HepG2 (cell line): ENCODE measurements at regions not wholly inside any gene's neighbourhood (a gene's known extent, or its start where the extent isn't known, plus 50 kb on each side); places are given as distances from the start of the nearest gene placed in this dataset.

Experiments
- ATAC-seq: fragments of 200-7000 bp; cut with Tn5 transposase; 3 replicates; pipeline ENCODE4 v1.9.1; 2020; ENCODE audit warnings: mild to moderate bottlenecking, moderate library complexity
- BruUV-seq: library from RNA; stranded (reverse); fragments of 400-500 nt; replicated peaks from 2 replicates; lab custom pipeline; 2021; lab: Mats Ljungman, UMichigan
- CTCF ChIA-PET: fragments of 300-600 bp; formaldehyde crosslinking; extraction: SDS; loops from one replicate; lab custom pipeline; 2021; ENCODE audit warnings: low total read pairs, inconsistent platforms, low intra/inter-chr PET ratio; lab: Yijun Ruan, JAX
- POLR2A ChIA-PET: fragments of 350-600 bp; sonication (Branson Sonifier 250); formaldehyde crosslinking; loops from one replicate; lab custom pipeline; 2020; ENCODE audit warnings: antibody characterized with exemption, inconsistent platforms; lab: Yijun Ruan, JAX
- DNase-seq: peaks from one replicate; pipeline ENCODE4 v3.0.0-alpha.2; 2015; ENCODE audit warnings: low spot score
- FAIRE-seq: peaks from 3 replicates; lab custom pipeline; 2011; peaks lifted over from hg19 to GRCh38; lab: Jason Lieb, UNC
- H2AFZ ChIP-seq: one replicate; pipeline ENCODE4 v1.6.1; 2011; ENCODE audit warnings: low read length, inconsistent platforms
- H3K27ac ChIP-seq: fragments of 300-600 bp; 3 replicates; pipeline ENCODE4 v1.8.0; 2011; ENCODE audit warnings: mixed run types, mild to moderate bottlenecking, mixed read lengths, low read length, inconsistent platforms; ENCODE audit not compliant: insufficient read depth; ENCODE audit errors: extremely low read length
- H3K27me3 ChIP-seq, 2 experiments: fragments of 200-600 bp in 1 of 2; 2 replicates in 1 of 2; 3 replicates in 1 of 2; pipeline versions ENCODE4 v1.6.0 to v1.8.0; 2011; ENCODE audit warnings: low read length in 2 of 2, mild to moderate bottlenecking in 2 of 2, moderate library complexity in 2 of 2, inconsistent platforms in 1 of 2; ENCODE audit not compliant: insufficient read depth in 2 of 2, control insufficient read depth in 1 of 2
- H3K36me3 ChIP-seq, 2 experiments: fragments of 200-600 bp in 1 of 2; replicated peaks in 1 of 2; 2 replicates in 1 of 2; 3 replicates in 1 of 2; pipeline versions ENCODE4 v1.5.1 to v1.8.0; 2011; ENCODE audit warnings: low read length in 2 of 2, inconsistent platforms in 1 of 2; ENCODE audit not compliant: insufficient read depth in 2 of 2, control insufficient read depth in 1 of 2
- H3K4me1 ChIP-seq: 2 replicates; pipeline ENCODE4 v1.5.1; 2012; ENCODE audit warnings: low read length, inconsistent platforms; ENCODE audit not compliant: insufficient read depth
- H3K4me2 ChIP-seq: 2 replicates; pipeline ENCODE4 v1.6.0; 2011; ENCODE audit warnings: low read depth, low read length, inconsistent platforms
- H3K4me3 ChIP-seq, 3 experiments: fragments of 200-600 bp in 1 of 3; sonication (generic), shearing (Covaris generic) in 1 of 3; replicated peaks in 1 of 3; 2 replicates each; pipeline ENCODE4 v1.5.1; 2011 to 2016; ENCODE audit warnings: low read length in 3 of 3, inconsistent platforms in 2 of 3, low read depth in 2 of 3, mild to moderate bottlenecking in 2 of 3, control low read depth in 1 of 3, mixed read lengths in 1 of 3; ENCODE audit not compliant: insufficient read depth in 1 of 3
- H3K79me2 ChIP-seq: one replicate; pipeline ENCODE4 v1.6.1; 2011; ENCODE audit warnings: low read length, inconsistent platforms; ENCODE audit not compliant: insufficient read depth
- H3K9ac ChIP-seq: 2 replicates; pipeline ENCODE4 v1.6.0; 2011; ENCODE audit warnings: mild to moderate bottlenecking, low read depth, low read length, inconsistent platforms; ENCODE audit not compliant: insufficient read depth
- H3K9me3 ChIP-seq: 2 replicates; pipeline ENCODE4 v1.5.1; 2012; ENCODE audit warnings: mild to moderate bottlenecking, low read length
- H4K20me1 ChIP-seq: 2 replicates; pipeline ENCODE4 v1.6.0; 2011; ENCODE audit warnings: inconsistent platforms, mild to moderate bottlenecking, low read length, moderate library complexity; ENCODE audit not compliant: insufficient read depth
- ATF7 ChIP-seq, 2 experiments: fragments of 450-650 bp in 1 of 2; sonication (generic) in 1 of 2; formaldehyde crosslinking in 1 of 2; IDR thresholded peaks; 2 replicates each; pipeline versions ENCODE4 v1.4.0 to v1.6.1; 2016 to 2020; ENCODE audit warnings: antibody characterized with exemption in 1 of 2, mild to moderate bottlenecking in 1 of 2, missing genetic modification reagents in 1 of 2
- EEA1 ChIP-seq: sonication (generic); formaldehyde crosslinking; IDR thresholded peaks from 2 replicates; pipeline ENCODE4 v1.5.1; 2020; ENCODE audit warnings: mild to moderate bottlenecking, missing genetic modification reagents, borderline replicate concordance
- IKZF5 ChIP-seq: IDR thresholded peaks from 2 replicates; pipeline ENCODE4 v1.6.1; 2018; ENCODE audit warnings: missing genetic modification reagents, mild to moderate bottlenecking, missing compliant biosample characterization
- NCOR1 ChIP-seq: fragments of 200-600 bp; sonication (generic); IDR thresholded peaks from 2 replicates; pipeline ENCODE4 v1.7.0; 2017; ENCODE audit warnings: antibody characterized with exemption, low read length, borderline replicate concordance
- SNRNP70 ChIP-seq: fragments of 200-400 bp; formaldehyde crosslinking; IDR thresholded peaks from 2 replicates; pipeline ENCODE4 v1.6.1; 2017; ENCODE audit warnings: mild to moderate bottlenecking, low read depth, low read length, moderate library complexity
- ZKSCAN1 ChIP-seq: fragments of 150-350 bp; IDR thresholded peaks from 2 replicates; pipeline ENCODE4 v1.6.1; 2014; ENCODE audit warnings: low read length
- WGBS: methylation state at CpG from one replicate; pipeline ENCODE4 v1.1.6; 2017; ENCODE audit warnings: low lambda C conversion rate; 5-methylcytosine and 5-hydroxymethylcytosine counted together
- in situ Hi-C: cut with HindIII; loops from 2 replicates; pipeline ENCODE4 v1.10.0; 2017; ENCODE audit warnings: low pct_unique_long_range_greater_than_20kb; ENCODE audit not compliant: extremely low pct_ligation_motif_present
- intact Hi-C: fragments of 100-400 bp; cut with micrococcal nuclease; formaldehyde crosslinking; loops from one replicate; pipeline ENCODE4 v1.10.0; 2022; ENCODE audit not compliant: unreplicated experiment

GRCh38 chr2:138373993-138374408, 127.6 kb upstream of the SPOPL start (continued):
- TF ChIP-seq NCOR1: 0 out of 2 replicates have a peak, but pooled peaks have one; percentile 16
- TF ChIP-seq SNRNP70: no peak

GRCh38 chr2:138381373-138381772, 120.2 kb upstream of the SPOPL start:
- CTCF ChIA-PET: no interaction called here
- no peak for DNase-seq
- Histone ChIP-seq H2AFZ (no peak overlapping the region), H3K27ac (no peak overlapping the region), H3K27me3 (no peaks in the 10 kb centered on the region), H3K9me3 (no peaks in the 10 kb centered on the region), H3K9ac (no peak overlapping the region), H4K20me1 (no peaks in the 10 kb centered on the region), H3K79me2 (no peaks in the 10 kb centered on the region), H3K4me3 (no peak overlapping the region), H3K36me3 (no peaks in the 10 kb centered on the region), H3K4me1 (no peaks in the 10 kb centered on the region), H3K4me2 (no peak overlapping the region)
- no TSS peak for BruUV-seq
- ATAC-seq: no peak
- intact Hi-C loops (no loop called here), in situ Hi-C loops (no loop called here)
- no peak for FAIRE-seq
- POLR2A ChIA-PET: no interaction called here
- TF ChIP-seq IKZF5 (CRISPR knock-in tag): no peak

- no peak for FAIRE-seq
- CTCF ChIA-PET: no interaction called here
Observed at GRCh38 chr2:138382672-138383071, 118.9 kb upstream of the SPOPL start.

More at GRCh38 chr2:138382672-138383071, 118.9 kb upstream of the SPOPL start:
- in situ Hi-C loops: no loop called here
- WGBS: 94% methylated on average over 1 of the region's 1 CpG
- DNase-seq (no peak), ATAC-seq (no peak)
- TF ChIP-seq ATF7 (IDR thresholded peaks at IDR 0.05): peak; percentile 34
- TF ChIP-seq ATF7 (CRISPR knock-in tag; IDR thresholded peaks at IDR 0.05): no peak
- TF ChIP-seq ZKSCAN1: no peak
- TF ChIP-seq EEA1 (CRISPR knock-in tag): no peak
- Histone ChIP-seq H2AFZ (no peak overlapping the region), H3K79me2 (no peaks in the 10 kb centered on the region), H3K27me3 (no peaks in the 10 kb centered on the region), H3K9me3 (no peaks in the 10 kb centered on the region), H3K36me3 (no peaks in the 10 kb centered on the region), H3K4me1 (no peaks in the 10 kb centered on the region), H3K27ac (no peak overlapping the region), H3K4me2 (no peak overlapping the region), H3K9ac (no peak overlapping the region), H3K4me3 (no peak overlapping the region), H4K20me1 (no peaks in the 10 kb centered on the region)
- POLR2A ChIA-PET: no interaction called here
- intact Hi-C loops: no loop called here
- BruUV-seq: no TSS peak
